PC-9 (cell line): ENCODE measurements at regions not wholly inside any gene's neighbourhood (a gene's known extent, or its start where the extent isn't known, plus 50 kb on each side); places are given as distances from the start of the nearest gene placed in this dataset.

ENCODE experiments used
- BruUV-seq: library from RNA; stranded (reverse); fragments of 400-500 nt; replicated peaks from 2 replicates; lab custom pipeline; 2021; lab: Mats Ljungman, UMichigan
- CTCF ChIA-PET: fragments of 300-600 bp; sonication (Branson Sonifier 250); formaldehyde crosslinking; loops from one replicate; lab custom pipeline; 2022; ENCODE audit warnings: antibody characterized with exemption; lab: Charles Lee
- POLR2A ChIA-PET: fragments of 300-600 bp; sonication (Branson Sonifier 250); formaldehyde crosslinking; loops from one replicate; lab custom pipeline; 2022; ENCODE audit warnings: antibody characterized with exemption; ENCODE audit not compliant: unreplicated experiment; lab: Charles Lee
- DNase-seq, 2 experiments: peaks; one replicate each; pipeline versions ENCODE4 v3.0.0 to v3.0.0-alpha.2; 2015 to 2022; ENCODE audit warnings: mixed read lengths in 1 of 2
- H2AFZ ChIP-seq: fragments of 200-600 bp; sonication (generic); 2 replicates; pipeline ENCODE4 v1.8.1; 2017; ENCODE audit warnings: antibody characterized with exemption
- H3F3A ChIP-seq: fragments of 200-600 bp; sonication (generic); 2 replicates; pipeline ENCODE4 v1.8.1; 2017; ENCODE audit warnings: antibody characterized with exemption, mild to moderate bottlenecking, low read depth; ENCODE audit not compliant: insufficient read depth
- H3K27ac ChIP-seq: fragments of 200-600 bp; sonication (generic); 2 replicates; pipeline ENCODE4 v1.6.1; 2016; ENCODE audit warnings: mixed run types
- H3K27me3 ChIP-seq: fragments of 200-600 bp; sonication (generic); 2 replicates; pipeline ENCODE4 v1.6.1; 2016; ENCODE audit warnings: low read depth, mixed run types; ENCODE audit not compliant: insufficient read depth
- H3K36me3 ChIP-seq: fragments of 200-600 bp; sonication (generic); 2 replicates; pipeline ENCODE4 v1.6.1; 2016; ENCODE audit warnings: low read depth, mixed run types
- H3K4me1 ChIP-seq: fragments of 200-600 bp; sonication (generic); replicated peaks from 2 replicates; pipeline ENCODE4 v1.6.1; 2016; ENCODE audit warnings: mixed run types; ENCODE audit not compliant: insufficient read depth
- H3K4me2 ChIP-seq: fragments of 200-600 bp; sonication (generic); 2 replicates; pipeline ENCODE4 v1.6.1; 2017; ENCODE audit warnings: mixed run types
- H3K4me3 ChIP-seq: fragments of 200-600 bp; sonication (generic); 2 replicates; pipeline ENCODE4 v1.6.1; 2016; ENCODE audit warnings: mixed run types
- H3K79me2 ChIP-seq: fragments of 200-600 bp; sonication (generic); 2 replicates; pipeline ENCODE4 v1.6.1; 2017; ENCODE audit warnings: low read depth, mixed run types
- H3K9me2 ChIP-seq: fragments of 200-600 bp; sonication (generic); 2 replicates; pipeline ENCODE4 v1.8.1; 2017; ENCODE audit warnings: mild to moderate bottlenecking; ENCODE audit not compliant: insufficient read depth
- H3K9me3 ChIP-seq: fragments of 200-600 bp; sonication (generic); 2 replicates; pipeline ENCODE4 v1.8.1; 2016; ENCODE audit warnings: low read depth; ENCODE audit not compliant: insufficient read depth
- H4K20me1 ChIP-seq: fragments of 200-600 bp; sonication (generic); 2 replicates; pipeline ENCODE4 v1.8.1; 2017; ENCODE audit not compliant: insufficient read depth
- EZH2 ChIP-seq: fragments of 200-600 bp; sonication (generic); IDR thresholded peaks from 2 replicates; pipeline ENCODE4 v1.8.0; 2017; ENCODE audit warnings: antibody characterized with exemption, low read depth
- intact Hi-C: fragments of 100-400 bp; cut with micrococcal nuclease; formaldehyde crosslinking; loops from one replicate; pipeline ENCODE4 v1.10.0; 2022; ENCODE audit not compliant: unreplicated experiment
- TF ChIP-seq, protein P1 (sequence below): fragments of 200-600 bp; sonication (generic); conservative IDR thresholded peaks from 2 replicates; pipeline ENCODE4 v1.6.1; 2017; ENCODE audit warnings: mixed run types, antibody characterized with exemption, mild to moderate bottlenecking, moderate library complexity

GRCh38 chr7:35454575-35455385 lies 200.9 kb upstream of the TBX20 start:
- TF ChIP-seq, protein P1, sequence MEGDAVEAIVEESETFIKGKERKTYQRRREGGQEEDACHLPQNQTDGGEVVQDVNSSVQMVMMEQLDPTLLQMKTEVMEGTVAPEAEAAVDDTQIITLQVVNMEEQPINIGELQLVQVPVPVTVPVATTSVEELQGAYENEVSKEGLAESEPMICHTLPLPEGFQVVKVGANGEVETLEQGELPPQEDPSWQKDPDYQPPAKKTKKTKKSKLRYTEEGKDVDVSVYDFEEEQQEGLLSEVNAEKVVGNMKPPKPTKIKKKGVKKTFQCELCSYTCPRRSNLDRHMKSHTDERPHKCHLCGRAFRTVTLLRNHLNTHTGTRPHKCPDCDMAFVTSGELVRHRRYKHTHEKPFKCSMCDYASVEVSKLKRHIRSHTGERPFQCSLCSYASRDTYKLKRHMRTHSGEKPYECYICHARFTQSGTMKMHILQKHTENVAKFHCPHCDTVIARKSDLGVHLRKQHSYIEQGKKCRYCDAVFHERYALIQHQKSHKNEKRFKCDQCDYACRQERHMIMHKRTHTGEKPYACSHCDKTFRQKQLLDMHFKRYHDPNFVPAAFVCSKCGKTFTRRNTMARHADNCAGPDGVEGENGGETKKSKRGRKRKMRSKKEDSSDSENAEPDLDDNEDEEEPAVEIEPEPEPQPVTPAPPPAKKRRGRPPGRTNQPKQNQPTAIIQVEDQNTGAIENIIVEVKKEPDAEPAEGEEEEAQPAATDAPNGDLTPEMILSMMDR = no peak
- no peak for TF ChIP-seq EZH2
- intact Hi-C loops = no loop called here

DNA sequence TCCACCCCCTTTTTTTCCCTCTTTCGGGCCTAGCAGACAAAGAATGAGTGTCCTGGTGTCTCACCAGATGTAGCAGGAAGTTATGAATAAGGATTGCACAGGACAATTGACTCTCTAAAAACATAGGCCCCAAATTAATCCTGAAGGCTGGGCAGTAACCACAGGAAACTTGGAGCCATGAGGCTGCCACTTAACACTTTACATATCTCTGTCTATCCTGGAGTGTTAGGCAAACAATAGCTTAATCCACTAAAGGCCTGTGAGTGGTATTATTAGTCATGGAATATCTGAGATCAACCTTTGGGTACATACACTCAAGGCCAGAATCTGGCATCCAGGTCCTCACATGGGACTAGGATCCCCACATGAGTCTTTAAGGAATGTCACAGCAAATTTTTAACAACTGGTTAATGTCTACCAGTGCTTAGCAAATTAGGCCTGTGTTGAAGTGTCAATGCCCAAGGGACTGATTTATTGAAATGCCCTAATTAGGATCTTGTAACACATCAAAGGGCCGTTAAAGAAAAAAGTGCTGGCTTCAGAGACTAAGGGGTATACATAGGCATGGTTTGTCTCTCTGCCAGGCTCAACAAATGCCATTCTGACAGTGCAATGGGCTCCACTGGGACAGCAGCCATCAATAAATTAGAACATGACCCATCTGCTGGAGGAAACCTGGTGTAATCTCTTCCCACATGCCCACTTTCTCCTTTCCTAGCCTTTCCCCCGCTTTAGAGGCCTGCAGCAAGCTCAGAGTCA lies 196.7 kb upstream of the TBX20 start:
- H3K79me2 ChIP-seq = no peaks in the 10 kb centered on the region
- H4K20me1 ChIP-seq = no peaks in the 10 kb centered on the region
- no peaks in the 10 kb centered on the region for H3K4me1 ChIP-seq
- H3K9me3 ChIP-seq = no peaks in the 10 kb centered on the region
- no peaks in the 10 kb centered on the region for H3K36me3 ChIP-seq
- 0 out of 2 replicates have a peak, but pooled peaks cover 11% of the 10 kb centered on the region for H3K27me3 ChIP-seq
- no peak overlapping the region for H3K27ac ChIP-seq
- H3F3A ChIP-seq = no peaks in the 10 kb centered on the region
- no peak overlapping the region for H2AFZ ChIP-seq
- DNase-seq = no peak
- TF ChIP-seq EZH2 = no peak
- TF ChIP-seq, protein P1 = no peak
- H3K4me2 ChIP-seq = no peak overlapping the region
- no peak overlapping the region for H3K4me3 ChIP-seq
- BruUV-seq = no TSS peak
- POLR2A ChIA-PET = no interaction called here
- intact Hi-C loops = no loop called here
- H3K9me2 ChIP-seq = no peaks in the 10 kb centered on the region
- CTCF ChIA-PET = no interaction called here

More at GRCh38 chr7:35454575-35455385, 200.9 kb upstream of the TBX20 start:
- DNase-seq = no peak
- H3K79me2 ChIP-seq = no peaks in the 10 kb centered on the region
- ChIA-PET CTCF (no interaction called here), POLR2A (no interaction called here)
- H3K4me2 ChIP-seq = no peak overlapping the region
- 0 out of 2 replicates have a peak, but pooled peaks cover 7% of the 10 kb centered on the region for H3K9me3 ChIP-seq
- H3K4me3 ChIP-seq = no peak overlapping the region
- no peak overlapping the region for H3K27ac ChIP-seq
- H3F3A ChIP-seq = no peaks in the 10 kb centered on the region
- no peaks in the 10 kb centered on the region for H4K20me1 ChIP-seq
- no TSS peak for BruUV-seq
- H3K4me1 ChIP-seq = no peaks in the 10 kb centered on the region
- H2AFZ ChIP-seq = no peak overlapping the region
- H3K27me3 ChIP-seq = peaks cover 20% of the 10 kb centered on the region
- no peaks in the 10 kb centered on the region for H3K36me3 ChIP-seq
- H3K9me2 ChIP-seq = no peaks in the 10 kb centered on the region

DNA sequence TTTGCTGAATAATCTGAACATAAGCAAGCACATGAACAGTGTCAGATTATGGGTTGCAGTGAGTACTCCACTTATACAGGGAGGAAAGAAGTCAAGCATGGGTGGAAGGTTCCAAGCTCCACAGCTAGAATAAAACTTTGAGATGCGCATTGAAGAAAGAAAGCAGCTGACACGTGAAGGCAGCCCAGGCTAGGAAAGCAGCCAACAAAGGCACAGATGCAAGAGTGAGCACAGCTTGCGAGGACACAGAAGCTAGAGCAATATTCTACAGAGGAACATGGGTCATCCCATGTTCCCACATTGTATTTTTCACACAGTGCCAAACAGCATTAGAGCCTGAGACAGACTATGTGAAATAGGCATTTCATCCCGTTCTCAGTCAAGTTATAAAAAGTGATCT lies 194.6 kb upstream of the TBX20 start:
- Histone ChIP-seq H3K9me2 (no peaks in the 10 kb centered on the region), H4K20me1 (no peaks in the 10 kb centered on the region), H3K36me3 (no peaks in the 10 kb centered on the region), H3K27me3 (0 out of 2 replicates have a peak, but pooled peaks cover 5% of the 10 kb centered on the region), H3K27ac (no peak overlapping the region), H3K4me3 (no peak overlapping the region), H3K4me1 (no peaks in the 10 kb centered on the region), H3K9me3 (no peaks in the 10 kb centered on the region), H3K4me2 (no peak overlapping the region), H3F3A (no peaks in the 10 kb centered on the region), H3K79me2 (no peaks in the 10 kb centered on the region), H2AFZ (no peak overlapping the region)
- TF ChIP-seq, protein P1 = no peak
- TF ChIP-seq EZH2 = no peak
- DNase-seq = no peak
- POLR2A ChIA-PET = no interaction called here
- CTCF ChIA-PET = no interaction called here
- intact Hi-C loops = no loop called here
- BruUV-seq = no TSS peak
